ENCODE measurements at regions not wholly inside any gene's neighbourhood (a gene's known extent, or its start where the extent isn't known, plus 50 kb on each side); places are given as distances from the start of the nearest gene placed in this dataset.
"Not testable (repeated sequence)": the region's sequence is repeated elsewhere in the genome, so short reads cannot be mapped to it uniquely, and the experiment has no call there.

DNA sequence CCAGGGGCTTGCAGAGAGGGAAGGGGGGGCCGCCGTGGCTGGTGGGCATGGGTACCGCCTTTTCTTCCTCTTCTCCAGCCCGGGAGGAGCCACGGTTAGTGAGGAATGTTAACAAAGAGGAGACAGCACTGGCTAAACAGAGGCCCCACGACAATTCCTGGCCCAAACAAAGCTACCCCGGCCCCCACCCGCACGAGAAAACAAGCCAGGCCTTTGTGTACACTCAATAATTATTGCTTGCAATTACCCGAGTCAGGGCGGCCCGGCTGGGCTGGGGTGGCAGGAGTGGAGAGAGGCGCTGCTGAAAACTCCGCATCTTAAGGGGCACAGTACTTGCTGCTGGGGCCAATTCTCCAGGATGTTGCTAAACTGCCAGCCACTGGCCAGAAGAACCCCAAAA is 56.4 kb downstream of the IRX5 start:
- Histone ChIP-seq H3K9me3 (ENCODE audit: control insufficient read depth, low read length) (no peaks in the 10 kb centered on the region), H3K27me3 (ENCODE audit: control insufficient read depth, insufficient read depth, low read length, poor library complexity, severe bottlenecking) (no peaks in the 10 kb centered on the region), H3K4me3 (ENCODE audit: low read length) (no peak overlapping the region), H3K4me1 (ENCODE audit: control insufficient read depth, insufficient read depth, low read length) (no peaks in the 10 kb centered on the region), H3K36me3 (ENCODE audit: control insufficient read depth, insufficient read depth, low read length) (no peaks in the 10 kb centered on the region), H3K27ac (ENCODE audit: low read depth, low read length) (peak overlapping the region; percentile 16), H3K9ac (ENCODE audit: extremely low read depth, low read length, poor library complexity, severe bottlenecking) (no peak overlapping the region)
- DNase-seq = no peak
- WGBS, 2 experiments (ENCODE audit: insufficient coverage in 1 of 2, insufficient read length in 1 of 2) = 82% methylated on average over 3 to 14 of the region's 14 CpGs
- H3K4me3 Mint-ChIP-seq = no peak overlapping the region
- H3K4me1 Mint-ChIP-seq = peaks cover 12% of the 10 kb centered on the region
- H3K36me3 Mint-ChIP-seq (ENCODE audit: low read depth) = no peaks in the 10 kb centered on the region
- TF ChIP-seq, protein P1, sequence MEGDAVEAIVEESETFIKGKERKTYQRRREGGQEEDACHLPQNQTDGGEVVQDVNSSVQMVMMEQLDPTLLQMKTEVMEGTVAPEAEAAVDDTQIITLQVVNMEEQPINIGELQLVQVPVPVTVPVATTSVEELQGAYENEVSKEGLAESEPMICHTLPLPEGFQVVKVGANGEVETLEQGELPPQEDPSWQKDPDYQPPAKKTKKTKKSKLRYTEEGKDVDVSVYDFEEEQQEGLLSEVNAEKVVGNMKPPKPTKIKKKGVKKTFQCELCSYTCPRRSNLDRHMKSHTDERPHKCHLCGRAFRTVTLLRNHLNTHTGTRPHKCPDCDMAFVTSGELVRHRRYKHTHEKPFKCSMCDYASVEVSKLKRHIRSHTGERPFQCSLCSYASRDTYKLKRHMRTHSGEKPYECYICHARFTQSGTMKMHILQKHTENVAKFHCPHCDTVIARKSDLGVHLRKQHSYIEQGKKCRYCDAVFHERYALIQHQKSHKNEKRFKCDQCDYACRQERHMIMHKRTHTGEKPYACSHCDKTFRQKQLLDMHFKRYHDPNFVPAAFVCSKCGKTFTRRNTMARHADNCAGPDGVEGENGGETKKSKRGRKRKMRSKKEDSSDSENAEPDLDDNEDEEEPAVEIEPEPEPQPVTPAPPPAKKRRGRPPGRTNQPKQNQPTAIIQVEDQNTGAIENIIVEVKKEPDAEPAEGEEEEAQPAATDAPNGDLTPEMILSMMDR (conservative IDR thresholded peaks at IDR 0.05) = no peak
- no peaks in the 10 kb centered on the region for H3K9me3 Mint-ChIP-seq
- no peak overlapping the region for H3K27ac Mint-ChIP-seq
- H3K27me3 Mint-ChIP-seq (ENCODE audit: insufficient read depth) = no peaks in the 10 kb centered on the region

GRCh38 chr16:54991525-54991924 is 60.9 kb downstream of the IRX5 start:
- Mint-ChIP-seq H3K9me3 (no peaks in the 10 kb centered on the region), H3K27me3 (ENCODE audit: insufficient read depth) (no peaks in the 10 kb centered on the region), H3K27ac (no peak overlapping the region), H3K4me3 (no peak overlapping the region), H3K36me3 (ENCODE audit: low read depth) (no peaks in the 10 kb centered on the region), H3K4me1 (peaks cover 7% of the 10 kb centered on the region)
- Histone ChIP-seq H3K4me3 (ENCODE audit: low read length) (no peak overlapping the region), H3K27me3 (ENCODE audit: control insufficient read depth, insufficient read depth, low read length, poor library complexity, severe bottlenecking) (no peaks in the 10 kb centered on the region), H3K27ac (ENCODE audit: low read depth, low read length) (no peak overlapping the region), H3K4me1 (ENCODE audit: control insufficient read depth, insufficient read depth, low read length) (no peaks in the 10 kb centered on the region), H3K9me3 (ENCODE audit: control insufficient read depth, low read length) (no peaks in the 10 kb centered on the region), H3K9ac (ENCODE audit: extremely low read depth, low read length, poor library complexity, severe bottlenecking) (no peak overlapping the region), H3K36me3 (ENCODE audit: control insufficient read depth, insufficient read depth, low read length) (no peaks in the 10 kb centered on the region)
- DNase-seq = no peak
- 71 to 81% methylated on average over 1 to 3 of the region's 3 CpGs for WGBS, 2 experiments (ENCODE audit: insufficient coverage in 1 of 2, insufficient read length in 1 of 2)
- TF ChIP-seq, protein P1 (conservative IDR thresholded peaks at IDR 0.05) = no peak

- not testable (repeated sequence) for H3K27ac ChIP-seq (ENCODE audit: low read depth, low read length); DNase-seq; H3K36me3 ChIP-seq (ENCODE audit: control insufficient read depth, insufficient read depth, low read length); H3K27me3 ChIP-seq (ENCODE audit: control insufficient read depth, insufficient read depth, low read length, poor library complexity, severe bottlenecking); H3K4me3 ChIP-seq (ENCODE audit: low read length); H3K4me1 Mint-ChIP-seq; H3K9me3 ChIP-seq (ENCODE audit: control insufficient read depth, low read length); H3K27ac Mint-ChIP-seq; H3K4me3 Mint-ChIP-seq; H3K9ac ChIP-seq (ENCODE audit: extremely low read depth, low read length, poor library complexity, severe bottlenecking); H3K27me3 Mint-ChIP-seq (ENCODE audit: insufficient read depth); H3K9me3 Mint-ChIP-seq; H3K36me3 Mint-ChIP-seq (ENCODE audit: low read depth); H3K4me1 ChIP-seq (ENCODE audit: control insufficient read depth, insufficient read depth, low read length)
- WGBS, 2 experiments (ENCODE audit: insufficient coverage in 1 of 2, insufficient read length in 1 of 2) = 88 to 100% methylated on average over 3 to 4 of the region's 4 CpGs
Measured at GRCh38 chr16:54991946-54992345, 61.3 kb downstream of the IRX5 start.
